GM19467 (cell line): ENCODE measurements at regions not wholly inside any gene's neighbourhood (a gene's known extent, or its start where the extent isn't known, plus 50 kb on each side); places are given as distances from the start of the nearest gene placed in this dataset.
"Not testable (repeated sequence)": the region's sequence is repeated elsewhere in the genome, so short reads cannot be mapped to it uniquely, and the experiment has no call there.

Experiments used
- ATAC-seq: cut with Tn5 transposase; IDR thresholded peaks from one replicate; pipeline ENCODE4 v1.9.1; 2021; ENCODE audit warnings: mild to moderate bottlenecking, moderate library complexity; ENCODE audit not compliant: unreplicated experiment

- ATAC-seq, result not testable (repeated sequence)
These were observed 52.1 kb upstream of the TMEM45B start for GRCh38 chr11:129763569-129763968.

GRCh38 chr11:129764204-129764603 is 51.4 kb upstream of the TMEM45B start:
- ATAC-seq, result not testable (repeated sequence)
